ENCODE measurements at regions not wholly inside any gene's neighbourhood (a gene's known extent, or its start where the extent isn't known, plus 50 kb on each side); places are given as distances from the start of the nearest gene placed in this dataset.

GRCh38 chr2:17306219-17306618 lies 212.0 kb downstream of the RAD51AP2 start:
- no peak for DNase-seq (ENCODE audit: low read depth in 3 of 3)

GRCh38 chr2:17303521-17303920 lies 214.7 kb downstream of the RAD51AP2 start:
- DNase-seq (ENCODE audit: low read depth in 3 of 3): no peak

GRCh38 chr2:17303054-17303453 lies 215.2 kb downstream of the RAD51AP2 start:
- DNase-seq (ENCODE audit: low read depth in 3 of 3): no peak

GRCh38 chr2:17302281-17302680 lies 216.0 kb downstream of the RAD51AP2 start:
- DNase-seq (ENCODE audit: low read depth in 3 of 3): no peak

GRCh38 chr2:17301437-17301836 lies 216.8 kb downstream of the RAD51AP2 start:
- DNase-seq (ENCODE audit: low read depth in 3 of 3): no peak

- no peak for DNase-seq (ENCODE audit: low read depth in 3 of 3)
Observed at GRCh38 chr2:17299891-17300540, 218.2 kb downstream of the RAD51AP2 start.

GRCh38 chr2:17298453-17298852 lies 219.8 kb downstream of the RAD51AP2 start:
- no peak for DNase-seq (ENCODE audit: low read depth in 3 of 3)

- no peak for DNase-seq (ENCODE audit: low read depth in 3 of 3)
Observed at GRCh38 chr2:17296686-17297085, 221.6 kb downstream of the RAD51AP2 start.

- no peak for DNase-seq (ENCODE audit: low read depth in 3 of 3)
Observed at GRCh38 chr2:17289669-17290068, 228.6 kb downstream of the RAD51AP2 start.

- DNase-seq (ENCODE audit: low read depth in 3 of 3): no peak
Observed at GRCh38 chr2:17287183-17287582, 231.1 kb downstream of the RAD51AP2 start.

GRCh38 chr2:17282826-17283225 lies 235.4 kb downstream of the RAD51AP2 start:
- no peak for DNase-seq (ENCODE audit: low read depth in 3 of 3)

GRCh38 chr2:17282245-17282644 lies 236.0 kb downstream of the RAD51AP2 start:
- no peak for DNase-seq (ENCODE audit: low read depth in 3 of 3)

- no peak for DNase-seq (ENCODE audit: low read depth in 3 of 3)
Observed at GRCh38 chr2:17276220-17276619, 242.0 kb downstream of the RAD51AP2 start.

GRCh38 chr2:17272652-17273525 lies 245.4 kb downstream of the RAD51AP2 start:
- DNase-seq (ENCODE audit: low read depth in 3 of 3): no peak

- DNase-seq (ENCODE audit: low read depth in 3 of 3): no peak
Observed at GRCh38 chr2:17272170-17272569, 246.1 kb downstream of the RAD51AP2 start.

- no peak for DNase-seq (ENCODE audit: low read depth in 3 of 3)
Observed at GRCh38 chr2:17271416-17271815, 246.8 kb downstream of the RAD51AP2 start.

GRCh38 chr2:17270894-17271293 lies 247.3 kb downstream of the RAD51AP2 start:
- no peak for DNase-seq (ENCODE audit: low read depth in 3 of 3)

GRCh38 chr2:17263570-17263968 lies 254.7 kb downstream of the RAD51AP2 start:
- no peak for DNase-seq (ENCODE audit: low read depth in 3 of 3)

- DNase-seq (ENCODE audit: low read depth in 3 of 3): no peak
Observed at GRCh38 chr2:17262854-17263569, 255.2 kb downstream of the RAD51AP2 start.

- DNase-seq (ENCODE audit: low read depth in 3 of 3): no peak
Observed at GRCh38 chr2:17259613-17260012, 258.6 kb downstream of the RAD51AP2 start.

GRCh38 chr2:17258861-17259260 lies 259.4 kb downstream of the RAD51AP2 start:
- no peak for DNase-seq (ENCODE audit: low read depth in 3 of 3)

GRCh38 chr2:17257189-17257909 lies 260.9 kb downstream of the RAD51AP2 start:
- DNase-seq (ENCODE audit: low read depth in 3 of 3): no peak
